ENCODE measurements at regions not wholly inside any gene's neighbourhood (a gene's known extent, or its start where the extent isn't known, plus 50 kb on each side); places are given as distances from the start of the nearest gene placed in this dataset.

DNA sequence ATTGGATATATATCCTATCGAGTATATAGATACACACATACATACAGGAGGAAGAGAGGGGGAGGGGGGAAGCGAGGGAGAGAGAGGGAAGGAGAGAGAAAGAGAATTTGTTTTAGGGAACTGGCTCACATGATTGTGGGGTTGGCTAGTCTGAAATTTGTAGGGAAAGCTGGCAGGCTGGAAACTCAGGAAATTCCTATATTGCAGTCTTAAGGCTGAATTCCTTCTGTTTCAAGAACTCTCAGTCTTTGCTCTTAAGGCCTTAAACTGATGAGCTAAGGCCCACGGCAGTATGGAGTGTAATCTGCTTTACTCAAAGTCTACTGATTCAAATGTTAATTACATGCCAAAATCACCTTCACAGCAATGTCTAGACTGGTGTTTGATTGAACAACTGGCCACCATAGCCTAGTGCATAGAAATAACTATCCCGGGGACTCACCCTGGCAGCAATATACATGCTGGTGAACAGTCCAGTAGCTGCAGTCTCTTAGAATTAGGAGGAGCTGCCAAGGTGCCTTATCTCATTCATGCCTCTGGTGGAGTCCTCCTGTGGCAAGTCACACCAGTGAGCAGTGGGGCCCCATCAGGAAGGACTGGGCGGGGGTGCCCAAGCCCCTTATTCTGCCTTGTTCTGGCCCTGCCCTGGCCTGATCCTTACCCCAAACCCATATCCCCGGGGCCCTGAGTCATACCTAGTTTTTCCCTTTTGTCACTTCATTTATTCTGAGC is 59.7 kb upstream of the AMPD3 start:
- H3K4me2 ChIP-seq = no peak overlapping the region
- TF ChIP-seq Cebpa-rat (IDR thresholded peaks at IDR 0.05) = no peak

GRCh38 chr11:10396771-10397170 is 58.3 kb upstream of the AMPD3 start:
- Histone ChIP-seq H3K27ac (no peak overlapping the region), H3K9me3 (no peaks in the 10 kb centered on the region), H3K36me3 (no peaks in the 10 kb centered on the region), H3K9ac (no peak overlapping the region), H4K20me1 (no peaks in the 10 kb centered on the region), H3K4me3 (no peak overlapping the region), H3K27me3 (no peaks in the 10 kb centered on the region), H3K4me2 (no peak overlapping the region), H3K4me1 (peaks cover 27% of the 10 kb centered on the region)
- TF ChIP-seq Cebpa-rat (IDR thresholded peaks at IDR 0.05) = no peak

More for the DNA sequence above, 59.7 kb upstream of the AMPD3 start:
- no peaks in the 10 kb centered on the region for H3K27me3 ChIP-seq
- no peak overlapping the region for H3K4me3 ChIP-seq
- no peak overlapping the region for H3K27ac ChIP-seq
- H3K4me1 ChIP-seq = peaks cover 13% of the 10 kb centered on the region
- H4K20me1 ChIP-seq = no peaks in the 10 kb centered on the region
- H3K9ac ChIP-seq = no peak overlapping the region
- H3K9me3 ChIP-seq = no peaks in the 10 kb centered on the region
- no peaks in the 10 kb centered on the region for H3K36me3 ChIP-seq

DNA sequence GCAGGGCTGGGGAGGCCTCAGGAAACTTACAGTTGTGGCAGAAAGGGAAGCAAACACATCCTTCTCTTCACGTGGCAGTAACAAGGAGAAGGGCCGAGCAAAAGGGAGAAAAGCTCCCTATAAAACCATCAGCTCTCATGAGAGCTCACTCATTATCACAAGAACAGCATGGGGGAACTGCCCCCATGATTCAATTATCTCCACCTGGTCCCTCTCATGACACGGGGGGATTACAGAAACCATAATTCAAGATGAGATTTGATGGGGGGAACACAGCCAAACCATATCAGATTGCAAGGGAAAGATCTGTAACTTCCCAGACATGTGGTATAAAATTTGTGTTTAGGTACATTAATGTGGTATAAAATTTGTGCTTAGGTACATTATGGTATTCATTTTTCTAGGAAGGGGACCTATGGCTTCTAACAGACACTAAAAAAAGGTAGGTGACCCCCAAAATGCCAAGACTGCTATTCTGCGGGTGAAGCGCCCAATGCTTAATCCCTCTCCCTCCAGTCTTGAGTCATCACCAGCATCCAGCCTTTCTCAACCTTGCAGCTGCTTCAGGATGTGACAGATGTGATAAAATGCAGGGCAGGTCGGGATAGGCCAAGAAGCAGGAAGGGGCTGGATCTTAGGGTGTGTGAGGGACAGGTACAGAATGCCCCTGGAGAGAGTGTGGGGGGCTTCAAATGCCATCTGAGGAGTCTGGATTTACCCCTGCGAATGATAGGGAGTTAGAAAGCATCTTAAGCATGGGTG is 57.7 kb upstream of the AMPD3 start:
- Histone ChIP-seq H3K4me3 (no peak overlapping the region), H3K9ac (no peak overlapping the region), H3K36me3 (no peaks in the 10 kb centered on the region), H3K4me2 (no peak overlapping the region), H4K20me1 (no peaks in the 10 kb centered on the region), H3K27me3 (no peaks in the 10 kb centered on the region), H3K4me1 (peaks cover 32% of the 10 kb centered on the region), H3K9me3 (no peaks in the 10 kb centered on the region), H3K27ac (no peak overlapping the region)
- TF ChIP-seq Cebpa-rat (IDR thresholded peaks at IDR 0.05) = no peak

- H3K36me3 ChIP-seq = no peaks in the 10 kb centered on the region
- no peaks in the 10 kb centered on the region for H4K20me1 ChIP-seq
- no peak overlapping the region for H3K4me3 ChIP-seq
- no peaks in the 10 kb centered on the region for H3K9me3 ChIP-seq
- TF ChIP-seq Cebpa-rat (IDR thresholded peaks at IDR 0.05) = no peak
- no peak overlapping the region for H3K9ac ChIP-seq
- H3K4me1 ChIP-seq = peaks cover 32% of the 10 kb centered on the region
- H3K27ac ChIP-seq = no peak overlapping the region
- peak overlapping the region; percentile 25; the same call in 1 of the 2 replicates for H3K4me2 ChIP-seq
- no peaks in the 10 kb centered on the region for H3K27me3 ChIP-seq
These were observed 56.5 kb upstream of the AMPD3 start for GRCh38 chr11:10398525-10398924.

DNA sequence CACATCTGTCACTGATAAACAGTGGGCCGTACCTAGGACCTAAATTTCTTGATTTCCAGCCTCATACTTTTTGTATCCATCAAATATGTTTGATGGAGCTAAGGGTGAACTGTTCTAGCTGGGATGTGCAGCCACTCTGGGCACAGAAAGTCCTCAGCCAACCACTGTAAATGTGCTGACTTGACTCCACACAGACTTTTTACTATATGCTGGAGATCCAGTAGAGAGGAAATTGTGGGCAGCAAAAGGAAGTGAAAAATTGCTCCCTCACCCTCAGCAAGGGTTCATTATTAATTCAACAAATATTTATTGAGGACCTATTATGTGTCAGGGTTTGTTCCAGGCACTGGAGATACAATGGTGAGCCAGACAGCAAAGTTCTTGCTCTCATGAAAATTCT is 54.2 kb upstream of the AMPD3 start:
- no peaks in the 10 kb centered on the region for H3K36me3 ChIP-seq
- no peak overlapping the region; the same call in 1 of the 2 replicates for H3K9ac ChIP-seq
- H3K4me3 ChIP-seq = no peak overlapping the region
- no peaks in the 10 kb centered on the region for H3K27me3 ChIP-seq
- peaks cover 32% of the 10 kb centered on the region for H3K4me1 ChIP-seq
- peak overlapping the region; percentile 59 for H3K4me2 ChIP-seq
- H3K27ac ChIP-seq = no peak overlapping the region
- H4K20me1 ChIP-seq = no peaks in the 10 kb centered on the region
- H3K9me3 ChIP-seq = no peaks in the 10 kb centered on the region
- TF ChIP-seq Cebpa-rat (IDR thresholded peaks at IDR 0.05) = no peak

- no peaks in the 10 kb centered on the region for H3K9me3 ChIP-seq
- H3K4me1 ChIP-seq = peaks cover 32% of the 10 kb centered on the region
- no peak overlapping the region; the same call in 1 of the 2 replicates for H3K9ac ChIP-seq
- H3K4me3 ChIP-seq = no peak overlapping the region
- no peak overlapping the region for H3K27ac ChIP-seq
- H4K20me1 ChIP-seq = no peaks in the 10 kb centered on the region
- no peaks in the 10 kb centered on the region for H3K36me3 ChIP-seq
- TF ChIP-seq Cebpa-rat (IDR thresholded peaks at IDR 0.05) = no peak
- H3K4me2 ChIP-seq = peak overlapping the region; percentile 59
- H3K27me3 ChIP-seq = no peaks in the 10 kb centered on the region
These were observed 53.8 kb upstream of the AMPD3 start for GRCh38 chr11:10401256-10401655.

DNA sequence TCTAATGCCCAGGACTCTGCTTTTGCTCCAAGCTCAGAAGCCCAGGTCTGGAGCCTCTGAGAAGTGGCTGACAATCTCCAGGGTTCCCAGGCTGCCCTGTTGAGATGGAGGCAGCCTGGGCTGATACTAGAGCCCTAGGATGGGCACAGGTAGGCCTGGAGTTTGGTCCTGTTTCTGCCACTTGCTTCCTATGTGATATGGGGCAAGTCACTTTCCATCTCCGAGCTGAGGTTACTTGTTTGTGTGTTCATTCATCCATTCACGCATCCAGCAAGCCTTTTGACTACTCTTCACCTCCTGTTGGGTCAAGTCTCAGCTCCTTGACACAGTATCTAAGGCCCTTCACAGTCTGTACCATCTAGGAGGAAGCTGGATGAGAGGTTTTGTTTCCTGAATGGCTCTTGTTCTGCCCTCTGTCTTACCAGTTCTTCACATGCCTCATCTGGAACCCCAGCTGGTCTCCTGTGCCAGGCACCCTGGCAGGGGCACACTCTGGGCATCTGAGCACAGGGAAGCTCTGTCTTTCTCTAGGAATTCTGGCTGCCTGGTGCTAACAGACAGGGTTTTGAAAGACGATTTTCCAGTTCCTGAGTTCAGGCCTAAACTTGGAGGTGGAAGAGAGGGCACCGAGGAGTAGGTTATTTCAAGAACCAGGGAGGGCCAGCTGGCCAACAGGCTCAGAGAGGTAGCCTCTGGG is 53.2 kb upstream of the AMPD3 start:
- no peak overlapping the region for H3K4me3 ChIP-seq
- no peaks in the 10 kb centered on the region for H3K27me3 ChIP-seq
- no peaks in the 10 kb centered on the region for H4K20me1 ChIP-seq
- H3K4me1 ChIP-seq = peaks cover 32% of the 10 kb centered on the region
- no peak overlapping the region for H3K9ac ChIP-seq
- no peak overlapping the region for H3K27ac ChIP-seq
- no peaks in the 10 kb centered on the region for H3K36me3 ChIP-seq
- H3K4me2 ChIP-seq = peak overlapping the region; percentile 59; the same call in 1 of the 2 replicates
- no peak for TF ChIP-seq Cebpa-rat (IDR thresholded peaks at IDR 0.05)
- H3K9me3 ChIP-seq = no peaks in the 10 kb centered on the region
